WTC11 (cell line): ENCODE measurements at regions not wholly inside any gene's neighbourhood (a gene's known extent, or its start where the extent isn't known, plus 50 kb on each side); places are given as distances from the start of the nearest gene placed in this dataset.

Source experiments
- ATAC-seq: fragments of 200-7000 bp; cut with Tn5 transposase; 2 replicates; pipeline ENCODE4 v1.10.0; 2021; ENCODE audit warnings: mild to moderate bottlenecking, moderate library complexity
- CTCF ChIA-PET: fragments of 300-600 bp; sonication (Branson Sonifier 250); formaldehyde crosslinking; loops from one replicate; lab custom pipeline; 2021; ENCODE audit warnings: antibody characterized with exemption; lab: Charles Lee
- POLR2A ChIA-PET: fragments of 350-600 bp; sonication (Branson Sonifier 250); formaldehyde crosslinking; loops from one replicate; lab custom pipeline; 2021; ENCODE audit warnings: antibody characterized with exemption; lab: Charles Lee
- DNase-seq: peaks from one replicate; pipeline ENCODE4 v3.0.0; 2021; ENCODE audit warnings: low spot score
- H3K27ac Mint-ChIP-seq: 2 replicates; pipeline ENCODE4 v1.8.0; 2021; ENCODE audit warnings: mixed read lengths
- H3K27me3 Mint-ChIP-seq: 2 replicates; pipeline ENCODE4 v1.8.0; 2021; ENCODE audit warnings: low read depth, mild to moderate bottlenecking, moderate library complexity, mixed read lengths
- H3K36me3 Mint-ChIP-seq: 2 replicates; pipeline ENCODE4 v1.8.0; 2021; ENCODE audit warnings: mixed read lengths
- H3K4me1 Mint-ChIP-seq: 2 replicates; pipeline ENCODE4 v1.8.0; 2022; ENCODE audit warnings: mixed read lengths
- H3K4me3 Mint-ChIP-seq: 2 replicates; pipeline ENCODE4 v1.8.0; 2021; ENCODE audit warnings: mild to moderate bottlenecking, moderate library complexity, mixed read lengths
- H3K9me3 Mint-ChIP-seq: 2 replicates; pipeline ENCODE4 v1.8.0; 2021; ENCODE audit warnings: mixed read lengths
- EMX1 ChIP-seq: fragments of 250-450 bp; sonication (Bioruptor Pico); IDR thresholded peaks from 2 replicates; pipeline ENCODE4 v1.8.0; 2021; ENCODE audit warnings: mild to moderate bottlenecking
- FOXK1 ChIP-seq: sonication (generic); formaldehyde crosslinking; IDR thresholded peaks from 2 replicates; pipeline ENCODE4 v1.8.0; 2022; ENCODE audit warnings: mild to moderate bottlenecking, moderate library complexity, missing genetic modification reagents
- GABPB1 ChIP-seq: sonication (generic); formaldehyde crosslinking; IDR thresholded peaks from 2 replicates; pipeline ENCODE4 v1.8.1; 2023; ENCODE audit warnings: mild to moderate bottlenecking, missing genetic modification reagents
- GRHL2 ChIP-seq: fragments of 250-450 bp; sonication (Bioruptor Pico); IDR thresholded peaks from 2 replicates; pipeline ENCODE4 v1.8.0; 2022; ENCODE audit warnings: mild to moderate bottlenecking, moderate library complexity; ENCODE audit not compliant: insufficient replicate concordance, severe bottlenecking
- HMGA2 ChIP-seq: fragments of 250-450 bp; sonication (Bioruptor Pico); IDR thresholded peaks from 2 replicates; pipeline ENCODE4 v1.4.0; 2021; ENCODE audit warnings: mild to moderate bottlenecking, moderate library complexity
- JAZF1 ChIP-seq: fragments of 250-450 bp; sonication (Bioruptor Pico); IDR thresholded peaks from 2 replicates; pipeline ENCODE4 v1.9.0; 2021; ENCODE audit warnings: moderate library complexity, mild to moderate bottlenecking, inconsistent platforms
- NFYB ChIP-seq: sonication (generic); formaldehyde crosslinking; conservative IDR thresholded peaks from 2 replicates; pipeline ENCODE4 v1.8.0; 2022; ENCODE audit warnings: low read depth, missing genetic modification reagents
- NR3C1 ChIP-seq: sonication (generic); formaldehyde crosslinking; conservative IDR thresholded peaks from 2 replicates; pipeline ENCODE4 v1.8.1; 2023; ENCODE audit warnings: low read depth, mild to moderate bottlenecking, missing genetic modification reagents
- OVOL2 ChIP-seq: fragments of 250-450 bp; sonication (Bioruptor Pico); IDR thresholded peaks from 2 replicates; pipeline ENCODE4 v1.9.0; 2021; ENCODE audit warnings: mild to moderate bottlenecking, borderline replicate concordance
- PRRX2 ChIP-seq: fragments of 250-450 bp; sonication (Bioruptor Pico); IDR thresholded peaks from 2 replicates; pipeline ENCODE4 v1.8.0; 2021; ENCODE audit warnings: mild to moderate bottlenecking
- RELA ChIP-seq: sonication (generic); formaldehyde crosslinking; IDR thresholded peaks from 2 replicates; pipeline ENCODE4 v1.8.1; 2022; ENCODE audit warnings: missing genetic modification reagents, mild to moderate bottlenecking, borderline replicate concordance
- TEAD1 ChIP-seq: sonication (generic); formaldehyde crosslinking; IDR thresholded peaks from 2 replicates; pipeline ENCODE4 v1.8.0; 2022; ENCODE audit warnings: mild to moderate bottlenecking, missing genetic modification reagents
- ZNF138 ChIP-seq: sonication (generic); formaldehyde crosslinking; conservative IDR thresholded peaks from 2 replicates; pipeline ENCODE4 v1.8.1; 2022; ENCODE audit warnings: mild to moderate bottlenecking, moderate library complexity, missing genetic modification reagents
- ZNF396 ChIP-seq: fragments of 250-450 bp; sonication (Bioruptor Pico); IDR thresholded peaks from 2 replicates; pipeline ENCODE4 v1.8.0; 2021; ENCODE audit warnings: mild to moderate bottlenecking, moderate library complexity, borderline replicate concordance
- TF ChIP-seq, protein P1 (sequence below): sonication (generic); formaldehyde crosslinking; IDR thresholded peaks from 2 replicates; pipeline ENCODE4 v1.8.0; 2023; ENCODE audit warnings: missing genetic modification reagents, mild to moderate bottlenecking, borderline replicate concordance
- TF ChIP-seq, protein P2 (sequence below): fragments of 250-450 bp; sonication (Bioruptor Pico); IDR thresholded peaks from 2 replicates; pipeline ENCODE4 v1.9.0; 2021; ENCODE audit warnings: mild to moderate bottlenecking
- TF ChIP-seq, protein P3 (sequence below): fragments of 250-450 bp; sonication (Bioruptor Pico); IDR thresholded peaks from 2 replicates; pipeline ENCODE4 v1.8.0; 2021; ENCODE audit warnings: mild to moderate bottlenecking
- TF ChIP-seq, protein P4 (sequence below): sonication (generic); formaldehyde crosslinking; IDR thresholded peaks from 2 replicates; pipeline ENCODE4 v1.8.1; 2023; ENCODE audit warnings: mild to moderate bottlenecking, missing genetic modification reagents, moderate library complexity
- TF ChIP-seq, protein P5 (sequence below): fragments of 250-450 bp; sonication (Bioruptor Pico); IDR thresholded peaks from 2 replicates; pipeline ENCODE4 v1.9.0; 2021; ENCODE audit warnings: mild to moderate bottlenecking, borderline replicate concordance

DNA sequence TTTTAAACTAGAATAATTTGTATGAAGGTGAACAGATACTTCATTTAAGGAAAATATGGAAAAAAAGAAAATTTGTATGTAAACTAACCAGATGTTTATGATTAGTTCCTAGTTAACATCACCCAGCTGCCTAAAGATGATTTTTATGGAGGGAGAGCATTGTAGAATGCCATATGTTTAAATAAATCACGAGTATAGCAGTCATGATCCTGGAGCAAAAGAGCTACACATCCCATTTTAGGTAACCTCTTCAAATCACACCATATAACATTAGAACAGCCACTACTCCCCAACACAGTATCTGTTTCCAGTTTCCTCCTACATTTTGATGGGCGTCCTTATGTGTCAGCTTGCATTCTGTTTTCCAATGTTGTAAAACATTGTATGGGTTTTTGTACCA is 571.9 kb upstream of the FAM241A start (continued):
- TF ChIP-seq, protein P1, sequence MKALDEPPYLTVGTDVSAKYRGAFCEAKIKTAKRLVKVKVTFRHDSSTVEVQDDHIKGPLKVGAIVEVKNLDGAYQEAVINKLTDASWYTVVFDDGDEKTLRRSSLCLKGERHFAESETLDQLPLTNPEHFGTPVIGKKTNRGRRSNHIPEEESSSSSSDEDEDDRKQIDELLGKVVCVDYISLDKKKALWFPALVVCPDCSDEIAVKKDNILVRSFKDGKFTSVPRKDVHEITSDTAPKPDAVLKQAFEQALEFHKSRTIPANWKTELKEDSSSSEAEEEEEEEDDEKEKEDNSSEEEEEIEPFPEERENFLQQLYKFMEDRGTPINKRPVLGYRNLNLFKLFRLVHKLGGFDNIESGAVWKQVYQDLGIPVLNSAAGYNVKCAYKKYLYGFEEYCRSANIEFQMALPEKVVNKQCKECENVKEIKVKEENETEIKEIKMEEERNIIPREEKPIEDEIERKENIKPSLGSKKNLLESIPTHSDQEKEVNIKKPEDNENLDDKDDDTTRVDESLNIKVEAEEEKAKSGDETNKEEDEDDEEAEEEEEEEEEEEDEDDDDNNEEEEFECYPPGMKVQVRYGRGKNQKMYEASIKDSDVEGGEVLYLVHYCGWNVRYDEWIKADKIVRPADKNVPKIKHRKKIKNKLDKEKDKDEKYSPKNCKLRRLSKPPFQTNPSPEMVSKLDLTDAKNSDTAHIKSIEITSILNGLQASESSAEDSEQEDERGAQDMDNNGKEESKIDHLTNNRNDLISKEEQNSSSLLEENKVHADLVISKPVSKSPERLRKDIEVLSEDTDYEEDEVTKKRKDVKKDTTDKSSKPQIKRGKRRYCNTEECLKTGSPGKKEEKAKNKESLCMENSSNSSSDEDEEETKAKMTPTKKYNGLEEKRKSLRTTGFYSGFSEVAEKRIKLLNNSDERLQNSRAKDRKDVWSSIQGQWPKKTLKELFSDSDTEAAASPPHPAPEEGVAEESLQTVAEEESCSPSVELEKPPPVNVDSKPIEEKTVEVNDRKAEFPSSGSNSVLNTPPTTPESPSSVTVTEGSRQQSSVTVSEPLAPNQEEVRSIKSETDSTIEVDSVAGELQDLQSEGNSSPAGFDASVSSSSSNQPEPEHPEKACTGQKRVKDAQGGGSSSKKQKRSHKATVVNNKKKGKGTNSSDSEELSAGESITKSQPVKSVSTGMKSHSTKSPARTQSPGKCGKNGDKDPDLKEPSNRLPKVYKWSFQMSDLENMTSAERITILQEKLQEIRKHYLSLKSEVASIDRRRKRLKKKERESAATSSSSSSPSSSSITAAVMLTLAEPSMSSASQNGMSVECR (CRISPR knock-in tag) = no peak

DNA sequence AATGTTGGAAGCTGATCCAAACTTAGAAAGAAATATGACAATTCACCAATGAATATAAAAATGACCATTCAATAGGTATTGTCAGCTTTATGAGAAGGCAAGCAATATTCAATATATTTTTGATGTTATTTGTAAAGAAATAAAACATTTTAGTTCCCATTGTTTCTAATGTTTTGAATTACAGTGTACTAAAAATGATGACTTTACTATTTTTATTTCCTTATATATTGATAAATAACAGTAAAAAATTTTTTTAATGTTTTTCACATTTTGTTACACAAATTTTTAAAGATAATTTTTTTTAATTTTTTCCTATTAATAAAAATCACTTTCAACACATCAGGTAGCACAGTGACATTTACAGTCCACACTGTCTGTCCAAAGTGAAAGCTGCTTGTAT is 565.5 kb upstream of the FAM241A start:
- Mint-ChIP-seq H3K4me1 (no peaks in the 10 kb centered on the region), H3K36me3 (peaks cover 20% of the 10 kb centered on the region), H3K9me3 (peaks cover 22% of the 10 kb centered on the region), H3K27me3 (no peaks in the 10 kb centered on the region; the same call in 1 of the 2 replicates), H3K4me3 (no peak overlapping the region), H3K27ac (no peak overlapping the region)
- ATAC-seq (no peak), DNase-seq (no peak)
- ChIA-PET POLR2A (no interaction called here), CTCF (no interaction called here)
- TF ChIP-seq, protein P2, sequence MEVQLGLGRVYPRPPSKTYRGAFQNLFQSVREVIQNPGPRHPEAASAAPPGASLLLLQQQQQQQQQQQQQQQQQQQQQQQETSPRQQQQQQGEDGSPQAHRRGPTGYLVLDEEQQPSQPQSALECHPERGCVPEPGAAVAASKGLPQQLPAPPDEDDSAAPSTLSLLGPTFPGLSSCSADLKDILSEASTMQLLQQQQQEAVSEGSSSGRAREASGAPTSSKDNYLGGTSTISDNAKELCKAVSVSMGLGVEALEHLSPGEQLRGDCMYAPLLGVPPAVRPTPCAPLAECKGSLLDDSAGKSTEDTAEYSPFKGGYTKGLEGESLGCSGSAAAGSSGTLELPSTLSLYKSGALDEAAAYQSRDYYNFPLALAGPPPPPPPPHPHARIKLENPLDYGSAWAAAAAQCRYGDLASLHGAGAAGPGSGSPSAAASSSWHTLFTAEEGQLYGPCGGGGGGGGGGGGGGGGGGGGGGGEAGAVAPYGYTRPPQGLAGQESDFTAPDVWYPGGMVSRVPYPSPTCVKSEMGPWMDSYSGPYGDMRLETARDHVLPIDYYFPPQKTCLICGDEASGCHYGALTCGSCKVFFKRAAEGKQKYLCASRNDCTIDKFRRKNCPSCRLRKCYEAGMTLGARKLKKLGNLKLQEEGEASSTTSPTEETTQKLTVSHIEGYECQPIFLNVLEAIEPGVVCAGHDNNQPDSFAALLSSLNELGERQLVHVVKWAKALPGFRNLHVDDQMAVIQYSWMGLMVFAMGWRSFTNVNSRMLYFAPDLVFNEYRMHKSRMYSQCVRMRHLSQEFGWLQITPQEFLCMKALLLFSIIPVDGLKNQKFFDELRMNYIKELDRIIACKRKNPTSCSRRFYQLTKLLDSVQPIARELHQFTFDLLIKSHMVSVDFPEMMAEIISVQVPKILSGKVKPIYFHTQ (CRISPR knock-in tag) = no peak
- TF ChIP-seq PRRX2 (CRISPR knock-in tag) (no peak), EMX1 (no peak), GABPB1 (no peak), GRHL2 (CRISPR knock-in tag) (no peak), FOXK1 (CRISPR knock-in tag) (no peak), RELA (CRISPR knock-in tag) (no peak), ZNF138 (CRISPR knock-in tag) (no peak)
- TF ChIP-seq, protein P3, sequence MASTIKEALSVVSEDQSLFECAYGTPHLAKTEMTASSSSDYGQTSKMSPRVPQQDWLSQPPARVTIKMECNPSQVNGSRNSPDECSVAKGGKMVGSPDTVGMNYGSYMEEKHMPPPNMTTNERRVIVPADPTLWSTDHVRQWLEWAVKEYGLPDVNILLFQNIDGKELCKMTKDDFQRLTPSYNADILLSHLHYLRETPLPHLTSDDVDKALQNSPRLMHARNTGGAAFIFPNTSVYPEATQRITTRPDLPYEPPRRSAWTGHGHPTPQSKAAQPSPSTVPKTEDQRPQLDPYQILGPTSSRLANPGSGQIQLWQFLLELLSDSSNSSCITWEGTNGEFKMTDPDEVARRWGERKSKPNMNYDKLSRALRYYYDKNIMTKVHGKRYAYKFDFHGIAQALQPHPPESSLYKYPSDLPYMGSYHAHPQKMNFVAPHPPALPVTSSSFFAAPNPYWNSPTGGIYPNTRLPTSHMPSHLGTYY (CRISPR knock-in tag) = no peak
- TF ChIP-seq, protein P4, sequence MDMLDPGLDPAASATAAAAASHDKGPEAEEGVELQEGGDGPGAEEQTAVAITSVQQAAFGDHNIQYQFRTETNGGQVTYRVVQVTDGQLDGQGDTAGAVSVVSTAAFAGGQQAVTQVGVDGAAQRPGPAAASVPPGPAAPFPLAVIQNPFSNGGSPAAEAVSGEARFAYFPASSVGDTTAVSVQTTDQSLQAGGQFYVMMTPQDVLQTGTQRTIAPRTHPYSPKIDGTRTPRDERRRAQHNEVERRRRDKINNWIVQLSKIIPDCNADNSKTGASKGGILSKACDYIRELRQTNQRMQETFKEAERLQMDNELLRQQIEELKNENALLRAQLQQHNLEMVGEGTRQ (CRISPR knock-in tag) = no peak

DNA sequence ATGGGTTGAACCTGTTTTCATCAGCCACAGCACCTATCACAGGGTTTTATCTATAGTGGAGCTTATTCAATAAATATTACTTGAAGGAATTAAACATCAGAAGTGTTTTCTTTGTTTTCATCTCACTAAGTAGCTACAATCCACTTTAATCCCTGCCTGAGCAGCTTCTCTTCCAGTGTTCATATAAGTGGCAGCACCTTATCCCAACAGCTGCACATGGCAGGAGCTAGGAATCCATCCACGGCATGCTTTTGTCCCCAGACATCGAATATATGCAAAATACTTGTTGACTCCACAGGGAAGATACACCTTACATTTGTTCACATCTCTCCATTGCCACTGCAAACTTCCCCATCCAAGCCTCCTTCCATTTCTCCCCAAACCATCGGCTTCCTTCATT is 549.8 kb upstream of the FAM241A start:
- H3K4me3 Mint-ChIP-seq = no peak overlapping the region
- TF ChIP-seq NR3C1 (CRISPR knock-in tag) (no peak), NFYB (CRISPR knock-in tag) (no peak), OVOL2 (CRISPR knock-in tag) (no peak), JAZF1 (no peak), HMGA2 (CRISPR knock-in tag) (no peak), ZNF396 (CRISPR knock-in tag) (no peak), TEAD1 (CRISPR knock-in tag) (no peak)
- TF ChIP-seq, protein P5, sequence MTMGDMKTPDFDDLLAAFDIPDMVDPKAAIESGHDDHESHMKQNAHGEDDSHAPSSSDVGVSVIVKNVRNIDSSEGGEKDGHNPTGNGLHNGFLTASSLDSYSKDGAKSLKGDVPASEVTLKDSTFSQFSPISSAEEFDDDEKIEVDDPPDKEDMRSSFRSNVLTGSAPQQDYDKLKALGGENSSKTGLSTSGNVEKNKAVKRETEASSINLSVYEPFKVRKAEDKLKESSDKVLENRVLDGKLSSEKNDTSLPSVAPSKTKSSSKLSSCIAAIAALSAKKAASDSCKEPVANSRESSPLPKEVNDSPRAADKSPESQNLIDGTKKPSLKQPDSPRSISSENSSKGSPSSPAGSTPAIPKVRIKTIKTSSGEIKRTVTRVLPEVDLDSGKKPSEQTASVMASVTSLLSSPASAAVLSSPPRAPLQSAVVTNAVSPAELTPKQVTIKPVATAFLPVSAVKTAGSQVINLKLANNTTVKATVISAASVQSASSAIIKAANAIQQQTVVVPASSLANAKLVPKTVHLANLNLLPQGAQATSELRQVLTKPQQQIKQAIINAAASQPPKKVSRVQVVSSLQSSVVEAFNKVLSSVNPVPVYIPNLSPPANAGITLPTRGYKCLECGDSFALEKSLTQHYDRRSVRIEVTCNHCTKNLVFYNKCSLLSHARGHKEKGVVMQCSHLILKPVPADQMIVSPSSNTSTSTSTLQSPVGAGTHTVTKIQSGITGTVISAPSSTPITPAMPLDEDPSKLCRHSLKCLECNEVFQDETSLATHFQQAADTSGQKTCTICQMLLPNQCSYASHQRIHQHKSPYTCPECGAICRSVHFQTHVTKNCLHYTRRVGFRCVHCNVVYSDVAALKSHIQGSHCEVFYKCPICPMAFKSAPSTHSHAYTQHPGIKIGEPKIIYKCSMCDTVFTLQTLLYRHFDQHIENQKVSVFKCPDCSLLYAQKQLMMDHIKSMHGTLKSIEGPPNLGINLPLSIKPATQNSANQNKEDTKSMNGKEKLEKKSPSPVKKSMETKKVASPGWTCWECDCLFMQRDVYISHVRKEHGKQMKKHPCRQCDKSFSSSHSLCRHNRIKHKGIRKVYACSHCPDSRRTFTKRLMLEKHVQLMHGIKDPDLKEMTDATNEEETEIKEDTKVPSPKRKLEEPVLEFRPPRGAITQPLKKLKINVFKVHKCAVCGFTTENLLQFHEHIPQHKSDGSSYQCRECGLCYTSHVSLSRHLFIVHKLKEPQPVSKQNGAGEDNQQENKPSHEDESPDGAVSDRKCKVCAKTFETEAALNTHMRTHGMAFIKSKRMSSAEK = no peak
- TF ChIP-seq, protein P4 (CRISPR knock-in tag) = no peak
- no peak for DNase-seq
- H3K9me3 Mint-ChIP-seq = no peaks in the 10 kb centered on the region
- ChIA-PET POLR2A (no interaction called here), CTCF (no interaction called here)
- no peak overlapping the region for H3K27ac Mint-ChIP-seq
- no peak for ATAC-seq
- peaks cover 8% of the 10 kb centered on the region for H3K4me1 Mint-ChIP-seq
- H3K27me3 Mint-ChIP-seq = no peaks in the 10 kb centered on the region
- no peaks in the 10 kb centered on the region for H3K36me3 Mint-ChIP-seq
